GM12874 (cell line): ENCODE measurements at regions not wholly inside any gene's neighbourhood (a gene's known extent, or its start where the extent isn't known, plus 50 kb on each side); places are given as distances from the start of the nearest gene placed in this dataset.

Source experiments
- CTCF ChIP-seq: IDR thresholded peaks from 2 replicates; pipeline ENCODE4 v1.5.1; 2011; ENCODE audit warnings: low read depth, mild to moderate bottlenecking, control low read depth, low read length, moderate library complexity; ENCODE audit not compliant: insufficient read depth

- no peak for TF ChIP-seq CTCF
Observed at GRCh38 chr1:199112365-199112764, 473.5 kb downstream of the PTPRC start.

GRCh38 chr1:199113265-199113869 lies 474.5 kb downstream of the PTPRC start:
- peak; percentile 83 for TF ChIP-seq CTCF

GRCh38 chr1:199116488-199116887 lies 477.6 kb downstream of the PTPRC start:
- no peak for TF ChIP-seq CTCF

- no peak for TF ChIP-seq CTCF
Observed at GRCh38 chr1:199121047-199121446, 482.2 kb downstream of the PTPRC start.

- no peak for TF ChIP-seq CTCF
Observed at GRCh38 chr1:199122085-199122484, 483.2 kb downstream of the PTPRC start.

GRCh38 chr1:199122532-199123311 lies 483.9 kb downstream of the PTPRC start:
- TF ChIP-seq CTCF, result no peak

GRCh38 chr1:199123615-199124014 lies 484.8 kb downstream of the PTPRC start:
- no peak for TF ChIP-seq CTCF
